Vagina (tissue), 2 donors: ENCODE measurements at regions not wholly inside any gene's neighbourhood (a gene's known extent, or its start where the extent isn't known, plus 50 kb on each side); places are given as distances from the start of the nearest gene placed in this dataset.

ENCODE experiments used
- POLR2A ChIP-seq, 2 donors: fragments of 450-650 bp; IDR thresholded peaks; one replicate each; pipeline ENCODE4 v1.6.1; 2017; ENCODE audit warnings: antibody characterized with exemption in 2 of 2, mild to moderate bottlenecking in 2 of 2, moderate library complexity in 2 of 2
- POLR2AphosphoS5 ChIP-seq, 2 donors: sonication (generic); formaldehyde crosslinking; IDR thresholded peaks; one replicate each; pipeline ENCODE4 v1.9.0; 2017; ENCODE audit warnings: antibody characterized with exemption in 2 of 2, mild to moderate bottlenecking in 2 of 2, low read depth in 1 of 2; ENCODE audit not compliant: insufficient read depth in 1 of 2
- TF ChIP-seq, protein P1 (sequence below), 3 experiments: fragments of 450-650 bp in 2 of 3; fragments of 200-600 bp in 1 of 3; sonication (generic) in 1 of 3; IDR thresholded peaks; one replicate each; pipeline ENCODE4 v1.5.1; 2017 to 2019; ENCODE audit warnings: antibody characterized with exemption in 3 of 3, mild to moderate bottlenecking in 2 of 3, moderate library complexity in 2 of 3

GRCh38 chr12:114760151-114760877, 76.3 kb upstream of the TBX3 start:
- TF ChIP-seq, protein P1, sequence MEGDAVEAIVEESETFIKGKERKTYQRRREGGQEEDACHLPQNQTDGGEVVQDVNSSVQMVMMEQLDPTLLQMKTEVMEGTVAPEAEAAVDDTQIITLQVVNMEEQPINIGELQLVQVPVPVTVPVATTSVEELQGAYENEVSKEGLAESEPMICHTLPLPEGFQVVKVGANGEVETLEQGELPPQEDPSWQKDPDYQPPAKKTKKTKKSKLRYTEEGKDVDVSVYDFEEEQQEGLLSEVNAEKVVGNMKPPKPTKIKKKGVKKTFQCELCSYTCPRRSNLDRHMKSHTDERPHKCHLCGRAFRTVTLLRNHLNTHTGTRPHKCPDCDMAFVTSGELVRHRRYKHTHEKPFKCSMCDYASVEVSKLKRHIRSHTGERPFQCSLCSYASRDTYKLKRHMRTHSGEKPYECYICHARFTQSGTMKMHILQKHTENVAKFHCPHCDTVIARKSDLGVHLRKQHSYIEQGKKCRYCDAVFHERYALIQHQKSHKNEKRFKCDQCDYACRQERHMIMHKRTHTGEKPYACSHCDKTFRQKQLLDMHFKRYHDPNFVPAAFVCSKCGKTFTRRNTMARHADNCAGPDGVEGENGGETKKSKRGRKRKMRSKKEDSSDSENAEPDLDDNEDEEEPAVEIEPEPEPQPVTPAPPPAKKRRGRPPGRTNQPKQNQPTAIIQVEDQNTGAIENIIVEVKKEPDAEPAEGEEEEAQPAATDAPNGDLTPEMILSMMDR (IDR thresholded peaks at IDR 0.05): no peak
- TF ChIP-seq POLR2A (IDR thresholded peaks at IDR 0.05): no peak
- no peak for TF ChIP-seq POLR2AphosphoS5 (IDR thresholded peaks at IDR 0.05; ENCODE audit: insufficient read depth in 1 of 2, low read depth in 1 of 2)
